WTC11 (cell line): ENCODE measurements at regions not wholly inside any gene's neighbourhood (a gene's known extent, or its start where the extent isn't known, plus 50 kb on each side); places are given as distances from the start of the nearest gene placed in this dataset.

ENCODE experiments used
- ATAC-seq: fragments of 200-7000 bp; cut with Tn5 transposase; 2 replicates; pipeline ENCODE4 v1.10.0; 2021; ENCODE audit warnings: mild to moderate bottlenecking, moderate library complexity
- CTCF ChIA-PET: fragments of 300-600 bp; sonication (Branson Sonifier 250); formaldehyde crosslinking; loops from one replicate; lab custom pipeline; 2021; ENCODE audit warnings: antibody characterized with exemption; lab: Charles Lee
- POLR2A ChIA-PET: fragments of 350-600 bp; sonication (Branson Sonifier 250); formaldehyde crosslinking; loops from one replicate; lab custom pipeline; 2021; ENCODE audit warnings: antibody characterized with exemption; lab: Charles Lee
- DNase-seq: peaks from one replicate; pipeline ENCODE4 v3.0.0; 2021; ENCODE audit warnings: low spot score
- H3K27ac Mint-ChIP-seq: 2 replicates; pipeline ENCODE4 v1.8.0; 2021; ENCODE audit warnings: mixed read lengths
- H3K27me3 Mint-ChIP-seq: 2 replicates; pipeline ENCODE4 v1.8.0; 2021; ENCODE audit warnings: low read depth, mild to moderate bottlenecking, moderate library complexity, mixed read lengths
- H3K36me3 Mint-ChIP-seq: 2 replicates; pipeline ENCODE4 v1.8.0; 2021; ENCODE audit warnings: mixed read lengths
- H3K4me1 Mint-ChIP-seq: 2 replicates; pipeline ENCODE4 v1.8.0; 2022; ENCODE audit warnings: mixed read lengths
- H3K4me3 Mint-ChIP-seq: 2 replicates; pipeline ENCODE4 v1.8.0; 2021; ENCODE audit warnings: mild to moderate bottlenecking, moderate library complexity, mixed read lengths
- H3K9me3 Mint-ChIP-seq: 2 replicates; pipeline ENCODE4 v1.8.0; 2021; ENCODE audit warnings: mixed read lengths
- ARID4B ChIP-seq: sonication (generic); formaldehyde crosslinking; IDR thresholded peaks from 2 replicates; pipeline ENCODE4 v1.8.0; 2023; ENCODE audit warnings: missing genetic modification reagents, mild to moderate bottlenecking, borderline replicate concordance
- CBFB ChIP-seq: sonication (generic); formaldehyde crosslinking; IDR thresholded peaks from 2 replicates; pipeline ENCODE4 v1.8.1; 2022; ENCODE audit warnings: mild to moderate bottlenecking, low read depth, missing genetic modification reagents
- CDX4 ChIP-seq: fragments of 250-450 bp; sonication (Bioruptor Pico); IDR thresholded peaks from 2 replicates; pipeline ENCODE4 v1.9.0; 2021; ENCODE audit warnings: moderate library complexity, mild to moderate bottlenecking, inconsistent platforms, borderline replicate concordance
- CREB1 ChIP-seq: sonication (generic); formaldehyde crosslinking; IDR thresholded peaks from 2 replicates; pipeline ENCODE4 v1.8.0; 2023; ENCODE audit warnings: mild to moderate bottlenecking, missing genetic modification reagents
- CREM ChIP-seq: sonication (generic); formaldehyde crosslinking; IDR thresholded peaks from 2 replicates; pipeline ENCODE4 v1.8.1; 2022; ENCODE audit warnings: mild to moderate bottlenecking, missing genetic modification reagents, moderate library complexity
- E2F4 ChIP-seq: sonication (generic); formaldehyde crosslinking; IDR thresholded peaks from 2 replicates; pipeline ENCODE4 v1.8.1; 2022; ENCODE audit warnings: low read depth, mild to moderate bottlenecking, moderate library complexity, missing genetic modification reagents, borderline replicate concordance
- ELF4 ChIP-seq: sonication (generic); formaldehyde crosslinking; IDR thresholded peaks from 2 replicates; pipeline ENCODE4 v1.8.1; 2022; ENCODE audit warnings: low read depth, mild to moderate bottlenecking, moderate library complexity, missing genetic modification reagents
- EMX1 ChIP-seq: fragments of 250-450 bp; sonication (Bioruptor Pico); IDR thresholded peaks from 2 replicates; pipeline ENCODE4 v1.8.0; 2021; ENCODE audit warnings: mild to moderate bottlenecking
- ESRRA ChIP-seq: sonication (generic); formaldehyde crosslinking; IDR thresholded peaks from 2 replicates; pipeline ENCODE4 v1.8.1; 2022; ENCODE audit warnings: mild to moderate bottlenecking, missing genetic modification reagents, borderline replicate concordance
- MAX ChIP-seq: sonication (generic); formaldehyde crosslinking; IDR thresholded peaks from 2 replicates; pipeline ENCODE4 v1.8.0; 2022; ENCODE audit warnings: mild to moderate bottlenecking, missing genetic modification reagents
- MYBL2 ChIP-seq: sonication (generic); formaldehyde crosslinking; IDR thresholded peaks from 2 replicates; pipeline ENCODE4 v1.8.1; 2023; ENCODE audit warnings: mild to moderate bottlenecking, moderate library complexity, missing genetic modification reagents
- OVOL2 ChIP-seq: fragments of 250-450 bp; sonication (Bioruptor Pico); IDR thresholded peaks from 2 replicates; pipeline ENCODE4 v1.9.0; 2021; ENCODE audit warnings: mild to moderate bottlenecking, borderline replicate concordance
- SMAD4 ChIP-seq: sonication (generic); formaldehyde crosslinking; IDR thresholded peaks from 2 replicates; pipeline ENCODE4 v1.8.0; 2022; ENCODE audit warnings: mild to moderate bottlenecking, missing genetic modification reagents
- SP1 ChIP-seq: sonication (generic); formaldehyde crosslinking; conservative IDR thresholded peaks from 2 replicates; pipeline ENCODE4 v1.8.1; 2022; ENCODE audit warnings: missing genetic modification reagents
- TEAD1 ChIP-seq: sonication (generic); formaldehyde crosslinking; IDR thresholded peaks from 2 replicates; pipeline ENCODE4 v1.8.0; 2022; ENCODE audit warnings: mild to moderate bottlenecking, missing genetic modification reagents
- ZBTB43 ChIP-seq: sonication (generic); formaldehyde crosslinking; IDR thresholded peaks from 2 replicates; pipeline ENCODE4 v1.8.1; 2023; ENCODE audit warnings: mild to moderate bottlenecking, missing genetic modification reagents
- ZMAT4 ChIP-seq: fragments of 250-450 bp; sonication (Bioruptor Pico); IDR thresholded peaks from 2 replicates; pipeline ENCODE4 v1.9.0; 2021; ENCODE audit warnings: mild to moderate bottlenecking
- ZNF121 ChIP-seq: sonication (generic); formaldehyde crosslinking; IDR thresholded peaks from 2 replicates; pipeline ENCODE4 v1.8.0; 2023; ENCODE audit warnings: missing genetic modification reagents

GRCh38 chr6:43943099-43943766 is 173.2 kb downstream of the VEGFA start:
- POLR2A ChIA-PET: interaction anchor here (1.5 kb wide), 1 partner anchor 16 kb away, joined by 5 read pairs; no protein-coding TSS in a partner anchor

GRCh38 chr6:43942616-43943015 is 172.6 kb downstream of the VEGFA start:
- ChIA-PET POLR2A (interaction anchor here (1.5 kb wide), 1 partner anchor 16 kb away, joined by 5 read pairs; no protein-coding TSS in a partner anchor), CTCF (interaction anchor here (0.9 to 4.9 kb wide), 6 partner anchors 8 to 168 kb away, joined by 3 to 23 read pairs (median 4); no protein-coding TSS in a partner anchor)
- H3K4me3 Mint-ChIP-seq: no peak overlapping the region
- no peak overlapping the region for H3K27ac Mint-ChIP-seq
- ATAC-seq: no peak
- TF ChIP-seq SP1 (no peak), ESRRA (CRISPR knock-in tag) (no peak), EMX1 (CRISPR knock-in tag) (no peak), ZNF121 (no peak), ZMAT4 (CRISPR knock-in tag) (no peak), TEAD1 (CRISPR knock-in tag) (no peak), ELF4 (no peak)
- TF ChIP-seq, all 79 proteins: peak for 0
- DNase-seq: no peak
- H3K36me3 Mint-ChIP-seq: peaks cover 5% of the 10 kb centered on the region
- H3K4me1 Mint-ChIP-seq: peaks cover 6% of the 10 kb centered on the region
- no peaks in the 10 kb centered on the region for H3K27me3 Mint-ChIP-seq
- H3K9me3 Mint-ChIP-seq: peaks cover 19% of the 10 kb centered on the region

More at GRCh38 chr6:43943099-43943766, 173.2 kb downstream of the VEGFA start:
- Mint-ChIP-seq H3K9me3 (peaks cover 19% of the 10 kb centered on the region), H3K27ac (no peak overlapping the region), H3K4me1 (peaks cover 6% of the 10 kb centered on the region), H3K27me3 (no peaks in the 10 kb centered on the region), H3K4me3 (no peak overlapping the region), H3K36me3 (peaks cover 5% of the 10 kb centered on the region)
- TF ChIP-seq MYBL2 (CRISPR knock-in tag): no peak
- TF ChIP-seq TEAD1 (CRISPR knock-in tag): no peak
- TF ChIP-seq EMX1 (CRISPR knock-in tag): no peak
- TF ChIP-seq CREB1 (CRISPR knock-in tag): no peak
- TF ChIP-seq ARID4B (CRISPR knock-in tag): no peak
- no peak for TF ChIP-seq CBFB (CRISPR knock-in tag)
- TF ChIP-seq MAX (CRISPR knock-in tag): no peak
- TF ChIP-seq OVOL2 (CRISPR knock-in tag): no peak
- TF ChIP-seq SMAD4 (CRISPR knock-in tag): no peak
- TF ChIP-seq CREM (CRISPR knock-in tag): no peak
- CTCF ChIA-PET: interaction anchor here (0.7 to 4.9 kb wide), 8 partner anchors 8 to 169 kb away, joined by 3 to 23 read pairs (median 4); no protein-coding TSS in a partner anchor
- no peak for ATAC-seq
- no peak for DNase-seq

- no peak for DNase-seq
- no peak for TF ChIP-seq CDX4 (CRISPR knock-in tag)
- TF ChIP-seq ZBTB43 (CRISPR knock-in tag): no peak
- TF ChIP-seq E2F4 (CRISPR knock-in tag): no peak
- TF ChIP-seq ARID4B (CRISPR knock-in tag): no peak
Observed at GRCh38 chr6:43942011-43942442, 172.0 kb downstream of the VEGFA start.

More at GRCh38 chr6:43942011-43942442, 172.0 kb downstream of the VEGFA start:
- Mint-ChIP-seq H3K27me3 (no peaks in the 10 kb centered on the region), H3K27ac (peak overlapping the region; percentile 66; the same call in 1 of the 2 replicates), H3K9me3 (peaks cover 19% of the 10 kb centered on the region), H3K4me1 (peaks cover 6% of the 10 kb centered on the region), H3K4me3 (no peak overlapping the region), H3K36me3 (peaks cover 5% of the 10 kb centered on the region)
- CTCF ChIA-PET: interaction anchor here (0.5 to 4.9 kb wide), 9 partner anchors 9 to 635 kb away, joined by 3 to 23 read pairs (median 4); no protein-coding TSS in a partner anchor
- ATAC-seq: peak; percentile 48; the same call in 1 of the 2 replicates
- POLR2A ChIA-PET: interaction anchor here (1.5 kb wide), 1 partner anchor 15 kb away, joined by 5 read pairs; no protein-coding TSS in a partner anchor
